ENCODE measurements at regions not wholly inside any gene's neighbourhood (a gene's known extent, or its start where the extent isn't known, plus 50 kb on each side); places are given as distances from the start of the nearest gene placed in this dataset.

DNA sequence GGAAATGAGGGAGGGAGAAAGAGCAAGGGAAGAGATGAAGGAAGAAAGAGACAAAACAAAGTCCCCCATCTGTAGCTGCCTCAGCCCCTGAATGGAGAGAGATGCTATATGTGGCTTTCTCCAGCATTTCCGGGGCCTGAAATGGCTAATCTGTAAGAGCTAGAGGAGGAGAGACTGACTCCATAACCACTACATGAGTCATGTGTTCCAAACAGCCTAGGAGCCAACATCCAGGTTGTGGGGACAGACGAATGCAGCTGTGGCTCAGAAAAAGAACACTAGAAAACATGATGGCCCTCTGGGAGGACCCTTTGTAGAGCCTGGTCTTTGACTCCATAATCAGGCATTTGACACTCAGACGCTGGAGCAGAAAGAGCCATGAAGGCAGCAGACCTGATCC, 292.0 kb upstream of the ZNF507 start:
- no peak for TF ChIP-seq POLR2A (IDR thresholded peaks at IDR 0.05; ENCODE audit: low read length)
- TF ChIP-seq GATA1 (IDR thresholded peaks at IDR 0.05; ENCODE audit: low read depth, low read length), result no peak
